ENCODE measurements at regions not wholly inside any gene's neighbourhood (a gene's known extent, or its start where the extent isn't known, plus 50 kb on each side); places are given as distances from the start of the nearest gene placed in this dataset.

GRCh38 chr19:28324275-28325060 lies 888.5 kb downstream of the UQCRFS1 start:
- H3K36me3 ChIP-seq, result no peaks in the 10 kb centered on the region
- H3K4me3 ChIP-seq, result no peak overlapping the region
- no peaks in the 10 kb centered on the region for H3K27me3 ChIP-seq (replicated peaks; ENCODE audit: insufficient read depth)
- H3K4me1 ChIP-seq (ENCODE audit: control insufficient read depth in 1 of 2, low read depth in 2 of 2), result no peaks in the 10 kb centered on the region
- TF ChIP-seq CTCF (IDR thresholded peaks at IDR 0.05), result no peak
- ATAC-seq (ENCODE audit: insufficient number of reproducible peaks, low FRiP score, low read depth), result no peak
- no peak overlapping the region for H3K27ac ChIP-seq
- DNase-seq (ENCODE audit: low spot score), result no peak
- H3K9me3 ChIP-seq, result no peaks in the 10 kb centered on the region

- Histone ChIP-seq H3K9me3 (no peaks in the 10 kb centered on the region), H3K36me3 (no peaks in the 10 kb centered on the region), H3K27me3 (replicated peaks; ENCODE audit: insufficient read depth) (no peaks in the 10 kb centered on the region), H3K27ac (no peak overlapping the region), H3K4me1 (ENCODE audit: control insufficient read depth in 1 of 2, low read depth in 2 of 2) (no peaks in the 10 kb centered on the region), H3K4me3 (no peak overlapping the region)
- ATAC-seq (ENCODE audit: insufficient number of reproducible peaks, low FRiP score, low read depth) (no peak), DNase-seq (ENCODE audit: low spot score) (no peak)
- TF ChIP-seq CTCF (IDR thresholded peaks at IDR 0.05), result no peak
Measured at GRCh38 chr19:28322945-28323344, 890.0 kb downstream of the UQCRFS1 start.

- no peak overlapping the region for H3K4me3 ChIP-seq
- TF ChIP-seq CTCF (IDR thresholded peaks at IDR 0.05), result no peak
- no peaks in the 10 kb centered on the region for H3K9me3 ChIP-seq
- no peaks in the 10 kb centered on the region for H3K36me3 ChIP-seq
- H3K27ac ChIP-seq, result no peak overlapping the region
- H3K27me3 ChIP-seq (replicated peaks; ENCODE audit: insufficient read depth), result no peaks in the 10 kb centered on the region
- no peak for DNase-seq (ENCODE audit: low spot score)
- no peaks in the 10 kb centered on the region for H3K4me1 ChIP-seq (ENCODE audit: control insufficient read depth in 1 of 2, low read depth in 2 of 2)
- ATAC-seq (ENCODE audit: insufficient number of reproducible peaks, low FRiP score, low read depth), result no peak
Measured at GRCh38 chr19:28322491-28322890, 890.5 kb downstream of the UQCRFS1 start.

GRCh38 chr19:28319918-28320317 lies 893.0 kb downstream of the UQCRFS1 start:
- no peak overlapping the region for H3K4me3 ChIP-seq
- H3K27me3 ChIP-seq (replicated peaks; ENCODE audit: insufficient read depth), result no peaks in the 10 kb centered on the region
- no peak for TF ChIP-seq CTCF (IDR thresholded peaks at IDR 0.05)
- H3K9me3 ChIP-seq, result no peaks in the 10 kb centered on the region
- no peaks in the 10 kb centered on the region for H3K4me1 ChIP-seq (ENCODE audit: control insufficient read depth in 1 of 2, low read depth in 2 of 2)
- DNase-seq (ENCODE audit: low spot score), result no peak
- no peaks in the 10 kb centered on the region for H3K36me3 ChIP-seq
- no peak overlapping the region for H3K27ac ChIP-seq
- ATAC-seq (ENCODE audit: insufficient number of reproducible peaks, low FRiP score, low read depth), result no peak

- no peak for DNase-seq (ENCODE audit: low spot score)
- H3K4me3 ChIP-seq, result no peak overlapping the region
- H3K36me3 ChIP-seq, result no peaks in the 10 kb centered on the region
- H3K4me1 ChIP-seq (ENCODE audit: control insufficient read depth in 1 of 2, low read depth in 2 of 2), result no peaks in the 10 kb centered on the region
- TF ChIP-seq CTCF (IDR thresholded peaks at IDR 0.05), result no peak
- ATAC-seq (ENCODE audit: insufficient number of reproducible peaks, low FRiP score, low read depth), result no peak
- H3K27ac ChIP-seq, result no peak overlapping the region
- H3K27me3 ChIP-seq (replicated peaks; ENCODE audit: insufficient read depth), result no peaks in the 10 kb centered on the region
- no peaks in the 10 kb centered on the region for H3K9me3 ChIP-seq
Measured at GRCh38 chr19:28319227-28319626, 893.7 kb downstream of the UQCRFS1 start.
